ENCODE measurements at regions not wholly inside any gene's neighbourhood (a gene's known extent, or its start where the extent isn't known, plus 50 kb on each side); places are given as distances from the start of the nearest gene placed in this dataset.

DNA sequence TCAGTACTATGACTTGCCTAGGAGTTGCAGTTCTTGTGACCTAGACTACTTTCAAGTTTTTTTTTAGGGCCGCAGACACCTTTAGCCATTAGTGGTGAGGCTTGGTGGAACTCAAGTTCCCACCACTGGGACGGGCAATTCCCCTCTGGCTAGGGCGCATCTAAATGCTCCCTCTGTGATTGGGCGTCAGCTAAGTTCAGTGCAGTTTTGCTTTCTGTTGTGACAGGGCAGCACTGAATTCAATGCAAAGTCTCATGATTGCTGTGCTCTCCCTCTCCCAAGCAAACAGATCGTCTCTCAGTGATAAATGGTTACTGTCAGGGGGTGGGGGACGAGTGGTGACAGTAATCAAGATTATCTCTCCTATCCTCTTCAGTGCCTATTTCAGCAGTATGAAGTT, 52.7 kb upstream of the FRMPD3 start:
- no peaks in the 10 kb centered on the region for H3K27me3 ChIP-seq (replicated peaks)
- TF ChIP-seq, protein P1, sequence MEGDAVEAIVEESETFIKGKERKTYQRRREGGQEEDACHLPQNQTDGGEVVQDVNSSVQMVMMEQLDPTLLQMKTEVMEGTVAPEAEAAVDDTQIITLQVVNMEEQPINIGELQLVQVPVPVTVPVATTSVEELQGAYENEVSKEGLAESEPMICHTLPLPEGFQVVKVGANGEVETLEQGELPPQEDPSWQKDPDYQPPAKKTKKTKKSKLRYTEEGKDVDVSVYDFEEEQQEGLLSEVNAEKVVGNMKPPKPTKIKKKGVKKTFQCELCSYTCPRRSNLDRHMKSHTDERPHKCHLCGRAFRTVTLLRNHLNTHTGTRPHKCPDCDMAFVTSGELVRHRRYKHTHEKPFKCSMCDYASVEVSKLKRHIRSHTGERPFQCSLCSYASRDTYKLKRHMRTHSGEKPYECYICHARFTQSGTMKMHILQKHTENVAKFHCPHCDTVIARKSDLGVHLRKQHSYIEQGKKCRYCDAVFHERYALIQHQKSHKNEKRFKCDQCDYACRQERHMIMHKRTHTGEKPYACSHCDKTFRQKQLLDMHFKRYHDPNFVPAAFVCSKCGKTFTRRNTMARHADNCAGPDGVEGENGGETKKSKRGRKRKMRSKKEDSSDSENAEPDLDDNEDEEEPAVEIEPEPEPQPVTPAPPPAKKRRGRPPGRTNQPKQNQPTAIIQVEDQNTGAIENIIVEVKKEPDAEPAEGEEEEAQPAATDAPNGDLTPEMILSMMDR (IDR thresholded peaks at IDR 0.05; ENCODE audit: low read depth, low read length, missing control alignments), result no peak
- in situ Hi-C loops (cut with HindIII; ENCODE audit: low pct_ligation_motif_present, low sequenced_read_pairs), result no loop called here
- no peak overlapping the region for H3K4me3 ChIP-seq (ENCODE audit: low read depth, low read length)
- no peaks in the 10 kb centered on the region for H3K36me3 ChIP-seq (replicated peaks)
- no peak for DNase-seq
- no peak overlapping the region for H3K27ac ChIP-seq

DNA sequence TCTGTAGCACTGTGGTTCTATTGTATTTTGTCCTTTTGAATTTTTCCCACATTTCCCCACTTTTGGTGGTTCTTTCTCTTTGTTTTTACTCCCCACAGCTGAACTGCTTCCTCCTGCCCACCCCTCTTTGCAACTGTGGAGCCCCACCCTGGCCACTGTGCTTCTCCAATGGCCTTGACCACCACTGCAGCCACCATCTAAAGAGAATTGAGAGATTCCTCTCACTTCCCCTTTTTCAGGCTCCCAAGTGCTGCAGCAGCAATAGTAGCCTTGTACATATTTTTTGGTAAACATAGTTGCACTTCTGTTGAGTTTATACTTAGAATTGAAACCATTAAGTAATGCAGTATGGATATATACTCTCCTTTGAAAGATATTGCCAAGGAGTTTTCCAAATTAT, 51.3 kb upstream of the FRMPD3 start:
- in situ Hi-C loops (cut with HindIII; ENCODE audit: low pct_ligation_motif_present, low sequenced_read_pairs), result no loop called here
- Histone ChIP-seq H3K27ac (no peak overlapping the region), H3K36me3 (replicated peaks) (no peaks in the 10 kb centered on the region), H3K27me3 (replicated peaks) (no peaks in the 10 kb centered on the region), H3K4me3 (ENCODE audit: low read depth, low read length) (no peak overlapping the region)
- TF ChIP-seq, protein P1 (IDR thresholded peaks at IDR 0.05; ENCODE audit: low read depth, low read length, missing control alignments), result no peak
- DNase-seq, result no peak

Measured in brain microvascular endothelial cell (primary cell).